Vagina (tissue), 2 donors: ENCODE measurements at regions not wholly inside any gene's neighbourhood (a gene's known extent, or its start where the extent isn't known, plus 50 kb on each side); places are given as distances from the start of the nearest gene placed in this dataset.

ENCODE experiments used
- CTCF ChIP-seq, 3 experiments: fragments of 450-650 bp in 2 of 3; fragments of 200-600 bp in 1 of 3; sonication (generic) in 1 of 3; IDR thresholded peaks; one replicate each; pipeline ENCODE4 v1.5.1; 2017 to 2019; ENCODE audit warnings: antibody characterized with exemption in 3 of 3, mild to moderate bottlenecking in 2 of 3, moderate library complexity in 2 of 3
- POLR2A ChIP-seq, 2 donors: fragments of 450-650 bp; IDR thresholded peaks; one replicate each; pipeline ENCODE4 v1.6.1; 2017; ENCODE audit warnings: antibody characterized with exemption in 2 of 2, mild to moderate bottlenecking in 2 of 2, moderate library complexity in 2 of 2

GRCh38 chr3:168342946-168343850 lies 247.5 kb upstream of the GOLIM4 start:
- no peak for TF ChIP-seq CTCF (IDR thresholded peaks at IDR 0.05)
- no peak for TF ChIP-seq POLR2A (IDR thresholded peaks at IDR 0.05)
